Mesothelial cell of epicardium (in vitro differentiated cells): ENCODE measurements at regions not wholly inside any gene's neighbourhood (a gene's known extent, or its start where the extent isn't known, plus 50 kb on each side); places are given as distances from the start of the nearest gene placed in this dataset.

Experiments
- DNase-seq, 2 experiments: peaks; one replicate each; pipeline ENCODE4 v3.0.0; 2021; ENCODE audit warnings: low spot score in 2 of 2; ENCODE audit not compliant: unreplicated experiment in 2 of 2
- H3K27ac Mint-ChIP-seq: 2 replicates; pipeline ENCODE4 v1.8.0; 2021; ENCODE audit warnings: mixed read lengths
- H3K27me3 Mint-ChIP-seq: 2 replicates; pipeline ENCODE4 v1.8.0; 2021; ENCODE audit warnings: low read depth, mixed read lengths
- H3K36me3 Mint-ChIP-seq: 2 replicates; pipeline ENCODE4 v1.8.0; 2021; ENCODE audit warnings: mixed read lengths
- H3K4me1 Mint-ChIP-seq: 2 replicates; pipeline ENCODE4 v1.8.0; 2021; ENCODE audit warnings: mixed read lengths
- H3K4me3 Mint-ChIP-seq: 2 replicates; pipeline ENCODE4 v1.8.0; 2021; ENCODE audit warnings: mild to moderate bottlenecking, moderate library complexity, mixed read lengths
- H3K9me3 Mint-ChIP-seq: 2 replicates; pipeline ENCODE4 v1.8.0; 2021; ENCODE audit warnings: mixed read lengths
- TF ChIP-seq, protein P1 (sequence below): fragments of 200-600 bp; sonication (generic); IDR thresholded peaks from one replicate; pipeline ENCODE4 v1.5.0; 2021; ENCODE audit warnings: antibody characterized with exemption; ENCODE audit not compliant: unreplicated experiment

DNA sequence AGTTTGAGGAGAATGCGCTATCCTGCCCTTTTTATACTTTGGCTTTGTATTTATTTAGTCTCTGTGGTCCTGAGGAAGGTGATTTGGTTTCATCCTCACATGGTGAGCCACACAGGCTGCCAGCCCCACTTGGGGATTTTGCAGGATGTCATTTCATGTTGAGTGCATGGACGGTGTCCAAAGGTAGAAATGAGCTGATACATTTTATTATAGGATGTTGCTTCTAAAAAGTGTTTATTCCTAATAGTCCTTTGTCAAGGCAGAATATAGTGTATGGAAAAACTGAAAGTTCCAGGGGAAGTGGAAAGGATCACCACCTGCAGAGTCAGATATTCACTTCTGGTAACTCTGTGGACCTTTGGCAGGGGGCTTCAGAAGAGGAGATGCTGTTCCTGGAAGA is 434.6 kb downstream of the CD109 start:
- H3K27me3 Mint-ChIP-seq = peaks cover 9% of the 10 kb centered on the region
- no peak overlapping the region for H3K27ac Mint-ChIP-seq
- H3K4me1 Mint-ChIP-seq = peaks cover 2% of the 10 kb centered on the region
- no peaks in the 10 kb centered on the region for H3K36me3 Mint-ChIP-seq
- DNase-seq = no peak
- peaks cover 10% of the 10 kb centered on the region for H3K9me3 Mint-ChIP-seq
- H3K4me3 Mint-ChIP-seq = no peak overlapping the region
- TF ChIP-seq, protein P1, sequence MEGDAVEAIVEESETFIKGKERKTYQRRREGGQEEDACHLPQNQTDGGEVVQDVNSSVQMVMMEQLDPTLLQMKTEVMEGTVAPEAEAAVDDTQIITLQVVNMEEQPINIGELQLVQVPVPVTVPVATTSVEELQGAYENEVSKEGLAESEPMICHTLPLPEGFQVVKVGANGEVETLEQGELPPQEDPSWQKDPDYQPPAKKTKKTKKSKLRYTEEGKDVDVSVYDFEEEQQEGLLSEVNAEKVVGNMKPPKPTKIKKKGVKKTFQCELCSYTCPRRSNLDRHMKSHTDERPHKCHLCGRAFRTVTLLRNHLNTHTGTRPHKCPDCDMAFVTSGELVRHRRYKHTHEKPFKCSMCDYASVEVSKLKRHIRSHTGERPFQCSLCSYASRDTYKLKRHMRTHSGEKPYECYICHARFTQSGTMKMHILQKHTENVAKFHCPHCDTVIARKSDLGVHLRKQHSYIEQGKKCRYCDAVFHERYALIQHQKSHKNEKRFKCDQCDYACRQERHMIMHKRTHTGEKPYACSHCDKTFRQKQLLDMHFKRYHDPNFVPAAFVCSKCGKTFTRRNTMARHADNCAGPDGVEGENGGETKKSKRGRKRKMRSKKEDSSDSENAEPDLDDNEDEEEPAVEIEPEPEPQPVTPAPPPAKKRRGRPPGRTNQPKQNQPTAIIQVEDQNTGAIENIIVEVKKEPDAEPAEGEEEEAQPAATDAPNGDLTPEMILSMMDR = no peak

DNA sequence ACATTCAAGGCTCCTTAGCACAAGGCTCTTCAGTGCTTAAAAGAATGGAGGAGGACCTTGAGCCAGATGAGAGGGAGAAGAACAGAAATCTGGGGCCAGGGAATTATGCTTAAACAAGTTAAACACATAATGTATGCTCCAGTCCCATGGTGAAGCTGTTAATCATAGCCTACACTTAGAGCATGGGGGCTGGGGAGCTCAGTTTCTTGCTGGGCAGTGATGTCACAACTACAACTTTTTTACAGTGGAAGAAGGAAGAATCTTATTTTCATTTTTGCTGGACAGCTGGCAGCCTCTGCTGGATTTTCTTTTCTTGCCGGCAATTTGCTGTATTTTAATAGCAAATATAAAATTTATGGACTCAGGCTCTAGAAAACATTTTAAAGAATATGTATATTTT is 432.5 kb downstream of the CD109 start:
- H3K27ac Mint-ChIP-seq = no peak overlapping the region
- no peak overlapping the region for H3K4me3 Mint-ChIP-seq
- TF ChIP-seq, protein P1 = no peak
- H3K4me1 Mint-ChIP-seq = peaks cover 5% of the 10 kb centered on the region
- H3K27me3 Mint-ChIP-seq = peaks cover 9% of the 10 kb centered on the region
- H3K36me3 Mint-ChIP-seq = no peaks in the 10 kb centered on the region
- DNase-seq = no peak
- H3K9me3 Mint-ChIP-seq = no peaks in the 10 kb centered on the region

DNA sequence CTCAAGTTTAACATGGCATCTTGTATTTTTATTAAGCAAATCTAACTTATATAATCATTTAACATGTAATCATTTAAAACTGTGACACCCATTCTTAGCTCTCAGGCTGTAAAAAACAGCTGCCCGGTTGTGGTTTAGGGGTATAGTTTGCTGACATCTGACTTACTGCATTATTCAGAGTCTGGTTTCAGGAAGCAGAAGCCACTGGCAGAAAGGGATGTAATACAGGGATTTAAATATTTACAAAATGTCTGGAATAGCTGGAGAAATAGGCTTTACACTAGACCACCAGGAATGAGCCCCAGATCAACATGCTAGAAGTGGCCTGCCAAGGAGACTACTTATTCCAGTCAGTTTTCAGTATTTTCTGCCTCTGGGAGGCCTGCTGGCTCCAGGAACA is 421.1 kb downstream of the CD109 start:
- TF ChIP-seq, protein P1 = no peak
- no peak for DNase-seq
- Mint-ChIP-seq H3K27me3 (peaks cover 21% of the 10 kb centered on the region), H3K27ac (no peak overlapping the region), H3K36me3 (no peaks in the 10 kb centered on the region), H3K4me1 (no peaks in the 10 kb centered on the region), H3K9me3 (peaks cover 5% of the 10 kb centered on the region), H3K4me3 (no peak overlapping the region)

DNA sequence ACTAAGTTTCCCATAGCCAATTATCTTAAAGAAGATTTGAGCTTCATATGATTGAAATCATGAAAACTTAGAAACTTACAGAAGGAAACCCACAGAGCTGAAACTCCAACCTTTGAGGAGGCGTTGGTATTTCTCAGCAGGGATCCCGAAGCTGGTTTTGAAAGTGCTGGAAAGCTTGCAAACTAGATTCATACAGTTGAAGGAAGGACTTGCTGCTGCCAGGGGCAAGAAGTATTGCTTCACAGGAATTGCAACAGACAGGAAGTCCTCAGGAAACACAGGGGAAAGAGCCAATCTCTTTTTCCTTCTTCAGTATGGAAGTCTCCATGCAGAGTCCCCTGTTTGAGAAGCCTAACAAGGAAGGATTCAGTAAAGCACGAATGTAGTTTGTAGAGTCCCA is 419.7 kb downstream of the CD109 start:
- DNase-seq = no peak
- Mint-ChIP-seq H3K4me3 (no peak overlapping the region), H3K4me1 (no peaks in the 10 kb centered on the region)

DNA sequence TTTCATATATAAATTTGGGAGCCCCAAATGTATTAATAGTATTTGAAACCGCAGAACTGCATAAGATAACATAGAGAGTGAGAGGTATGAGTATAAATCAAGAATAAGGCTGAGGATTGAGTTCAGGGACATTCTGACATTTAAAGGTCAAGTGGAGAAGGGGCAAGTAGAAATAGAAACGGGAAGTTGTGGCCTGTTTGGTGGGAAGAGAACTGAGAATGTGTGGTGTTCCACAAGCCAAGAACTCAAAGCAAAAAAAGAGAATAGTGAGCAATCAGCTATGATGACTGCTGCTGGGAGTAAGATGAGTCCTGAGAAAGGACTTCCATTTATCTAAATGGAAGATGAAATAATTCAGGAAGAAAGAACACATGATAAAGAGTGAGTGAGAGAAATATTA is 418.4 kb downstream of the CD109 start:
- H3K4me3 Mint-ChIP-seq = no peak overlapping the region
- H3K4me1 Mint-ChIP-seq = no peaks in the 10 kb centered on the region
- H3K9me3 Mint-ChIP-seq = peaks cover 4% of the 10 kb centered on the region
- TF ChIP-seq, protein P1 = no peak
- H3K27ac Mint-ChIP-seq = no peak overlapping the region
- peaks cover 25% of the 10 kb centered on the region for H3K27me3 Mint-ChIP-seq
- DNase-seq = no peak
- H3K36me3 Mint-ChIP-seq = no peaks in the 10 kb centered on the region

More for the DNA sequence above, 419.7 kb downstream of the CD109 start:
- peaks cover 4% of the 10 kb centered on the region for H3K9me3 Mint-ChIP-seq
- no peaks in the 10 kb centered on the region for H3K36me3 Mint-ChIP-seq
- no peak overlapping the region for H3K27ac Mint-ChIP-seq
- peaks cover 25% of the 10 kb centered on the region for H3K27me3 Mint-ChIP-seq
- TF ChIP-seq, protein P1 = no peak

DNA sequence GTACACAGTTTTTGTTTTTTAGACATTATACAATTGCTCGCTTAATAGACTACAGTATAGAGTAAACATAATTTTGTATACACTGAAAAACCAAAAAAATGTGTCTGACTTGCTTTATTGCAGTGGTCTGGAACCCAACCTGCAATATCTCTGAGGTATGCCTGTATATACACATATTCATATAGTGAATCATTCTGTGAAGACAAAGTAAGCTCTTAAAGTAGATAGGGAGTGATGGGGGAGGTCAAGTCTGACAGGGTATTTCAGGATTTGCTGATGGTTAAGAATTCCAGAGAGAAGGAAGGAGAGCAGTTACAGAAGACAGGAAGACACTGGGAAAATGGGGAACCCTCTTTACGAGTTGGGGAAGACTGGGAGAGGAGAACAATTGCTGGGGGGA is 417.9 kb downstream of the CD109 start:
- H3K27ac Mint-ChIP-seq = no peak overlapping the region
- no peak for DNase-seq
- peaks cover 4% of the 10 kb centered on the region for H3K9me3 Mint-ChIP-seq
- H3K27me3 Mint-ChIP-seq = peaks cover 26% of the 10 kb centered on the region
- no peaks in the 10 kb centered on the region for H3K36me3 Mint-ChIP-seq
- no peak overlapping the region for H3K4me3 Mint-ChIP-seq
- H3K4me1 Mint-ChIP-seq = no peaks in the 10 kb centered on the region
- TF ChIP-seq, protein P1 = no peak
